ENCODE measurements at regions not wholly inside any gene's neighbourhood (a gene's known extent, or its start where the extent isn't known, plus 50 kb on each side); places are given as distances from the start of the nearest gene placed in this dataset.
"Not testable (repeated sequence)": the region's sequence is repeated elsewhere in the genome, so short reads cannot be mapped to it uniquely, and the experiment has no call there.

- ATAC-seq (no peak), DNase-seq (ENCODE audit: low spot score in 2 of 2) (no peak)
- no peak overlapping the region for H3K27ac Mint-ChIP-seq
- H3K36me3 Mint-ChIP-seq = no peaks in the 10 kb centered on the region
- H3K9me3 Mint-ChIP-seq = no peaks in the 10 kb centered on the region
- H3K4me3 Mint-ChIP-seq = no peak overlapping the region
- no peaks in the 10 kb centered on the region for H3K4me1 Mint-ChIP-seq
Measured at GRCh38 chr6:126880964-126881363, 237.5 kb upstream of the RSPO3 start.

- Mint-ChIP-seq H3K27ac (no peak overlapping the region), H3K4me1 (no peaks in the 10 kb centered on the region), H3K9me3 (no peaks in the 10 kb centered on the region), H3K36me3 (no peaks in the 10 kb centered on the region), H3K4me3 (no peak overlapping the region)
- ATAC-seq (no peak), DNase-seq (ENCODE audit: low spot score in 2 of 2) (no peak)
Measured at GRCh38 chr6:126886106-126886505, 232.4 kb upstream of the RSPO3 start.

- Mint-ChIP-seq H3K4me1 (no peaks in the 10 kb centered on the region), H3K4me3 (no peak overlapping the region), H3K27ac (no peak overlapping the region), H3K36me3 (no peaks in the 10 kb centered on the region), H3K9me3 (no peaks in the 10 kb centered on the region)
- no peak for DNase-seq (ENCODE audit: low spot score in 2 of 2)
- ATAC-seq = no peak
Measured at GRCh38 chr6:126888727-126889725, 229.4 kb upstream of the RSPO3 start.

- DNase-seq (ENCODE audit: low spot score in 2 of 2) = no peak
- no peak overlapping the region for H3K4me3 Mint-ChIP-seq
- no peaks in the 10 kb centered on the region for H3K4me1 Mint-ChIP-seq
Measured at GRCh38 chr6:126890055-126890454, 228.4 kb upstream of the RSPO3 start.

GRCh38 chr6:126891158-126891557 is 227.3 kb upstream of the RSPO3 start:
- Mint-ChIP-seq H3K4me3 (no peak overlapping the region), H3K27ac (no peak overlapping the region), H3K36me3 (no peaks in the 10 kb centered on the region), H3K9me3 (no peaks in the 10 kb centered on the region), H3K4me1 (no peaks in the 10 kb centered on the region)
- no peak for ATAC-seq
- DNase-seq (ENCODE audit: low spot score in 2 of 2) = no peak

More at GRCh38 chr6:126890055-126890454, 228.4 kb upstream of the RSPO3 start:
- no peak overlapping the region for H3K27ac Mint-ChIP-seq
- no peaks in the 10 kb centered on the region for H3K9me3 Mint-ChIP-seq
- no peak for ATAC-seq
- H3K36me3 Mint-ChIP-seq = no peaks in the 10 kb centered on the region

- DNase-seq (ENCODE audit: low spot score in 2 of 2); H3K4me3 Mint-ChIP-seq; H3K27ac Mint-ChIP-seq; H3K36me3 Mint-ChIP-seq; H3K9me3 Mint-ChIP-seq; H3K4me1 Mint-ChIP-seq: not testable (repeated sequence)
- ATAC-seq = peak; percentile 25
Measured at GRCh38 chr6:126892869-126893268, 225.6 kb upstream of the RSPO3 start.

GRCh38 chr6:126897758-126898157 is 220.7 kb upstream of the RSPO3 start:
- DNase-seq (ENCODE audit: low spot score in 2 of 2) = no peak
- no peak for ATAC-seq
- no peak overlapping the region for H3K27ac Mint-ChIP-seq
- no peaks in the 10 kb centered on the region for H3K4me1 Mint-ChIP-seq
- no peaks in the 10 kb centered on the region for H3K9me3 Mint-ChIP-seq
- H3K4me3 Mint-ChIP-seq = no peak overlapping the region
- no peaks in the 10 kb centered on the region for H3K36me3 Mint-ChIP-seq

GRCh38 chr6:126904176-126904575 is 214.3 kb upstream of the RSPO3 start:
- H3K27ac Mint-ChIP-seq = no peak overlapping the region
- no peak for DNase-seq (ENCODE audit: low spot score in 2 of 2)
- H3K4me3 Mint-ChIP-seq = no peak overlapping the region
- no peaks in the 10 kb centered on the region for H3K9me3 Mint-ChIP-seq
- H3K4me1 Mint-ChIP-seq = no peaks in the 10 kb centered on the region
- no peaks in the 10 kb centered on the region for H3K36me3 Mint-ChIP-seq
- ATAC-seq = no peak

GRCh38 chr6:126905917-126906316 is 212.6 kb upstream of the RSPO3 start:
- no peak overlapping the region for H3K4me3 Mint-ChIP-seq
- H3K27ac Mint-ChIP-seq = no peak overlapping the region
- no peaks in the 10 kb centered on the region for H3K4me1 Mint-ChIP-seq
- H3K9me3 Mint-ChIP-seq = no peaks in the 10 kb centered on the region
- ATAC-seq (no peak), DNase-seq (ENCODE audit: low spot score in 2 of 2) (no peak)
- no peaks in the 10 kb centered on the region for H3K36me3 Mint-ChIP-seq

GRCh38 chr6:126907312-126907711 is 211.2 kb upstream of the RSPO3 start:
- H3K4me1 Mint-ChIP-seq = no peaks in the 10 kb centered on the region
- ATAC-seq (no peak), DNase-seq (ENCODE audit: low spot score in 2 of 2) (no peak)
- H3K9me3 Mint-ChIP-seq = no peaks in the 10 kb centered on the region
- H3K4me3 Mint-ChIP-seq = no peak overlapping the region
- no peak overlapping the region for H3K27ac Mint-ChIP-seq
- no peaks in the 10 kb centered on the region for H3K36me3 Mint-ChIP-seq

GRCh38 chr6:126907996-126908395 is 210.5 kb upstream of the RSPO3 start:
- Mint-ChIP-seq H3K9me3 (no peaks in the 10 kb centered on the region), H3K27ac (no peak overlapping the region), H3K36me3 (no peaks in the 10 kb centered on the region), H3K4me3 (no peak overlapping the region), H3K4me1 (no peaks in the 10 kb centered on the region)
- ATAC-seq (no peak), DNase-seq (ENCODE audit: low spot score in 2 of 2) (no peak)

GRCh38 chr6:126909493-126909892 is 209.0 kb upstream of the RSPO3 start:
- DNase-seq (ENCODE audit: low spot score in 2 of 2) = no peak
- no peak overlapping the region for H3K4me3 Mint-ChIP-seq
- no peak overlapping the region for H3K27ac Mint-ChIP-seq
- H3K36me3 Mint-ChIP-seq = no peaks in the 10 kb centered on the region
- H3K4me1 Mint-ChIP-seq = no peaks in the 10 kb centered on the region
- no peaks in the 10 kb centered on the region for H3K9me3 Mint-ChIP-seq
- no peak for ATAC-seq

- Mint-ChIP-seq H3K4me3 (no peak overlapping the region), H3K27ac (no peak overlapping the region), H3K9me3 (no peaks in the 10 kb centered on the region), H3K36me3 (no peaks in the 10 kb centered on the region), H3K4me1 (no peaks in the 10 kb centered on the region)
- DNase-seq (ENCODE audit: low spot score in 2 of 2) (no peak), ATAC-seq (no peak)
Measured at GRCh38 chr6:126913651-126914050, 204.8 kb upstream of the RSPO3 start.

GRCh38 chr6:126914172-126914571 is 204.3 kb upstream of the RSPO3 start:
- Mint-ChIP-seq H3K4me3 (no peak overlapping the region), H3K27ac (no peak overlapping the region), H3K9me3 (no peaks in the 10 kb centered on the region), H3K4me1 (no peaks in the 10 kb centered on the region), H3K36me3 (no peaks in the 10 kb centered on the region)
- DNase-seq (ENCODE audit: low spot score in 2 of 2) = no peak
- ATAC-seq = no peak

- no peaks in the 10 kb centered on the region for H3K4me1 Mint-ChIP-seq
- DNase-seq (ENCODE audit: low spot score in 2 of 2) (no peak), ATAC-seq (no peak)
- H3K27ac Mint-ChIP-seq = no peak overlapping the region
- H3K4me3 Mint-ChIP-seq = no peak overlapping the region
- H3K36me3 Mint-ChIP-seq = no peaks in the 10 kb centered on the region
- H3K9me3 Mint-ChIP-seq = no peaks in the 10 kb centered on the region
Measured at GRCh38 chr6:126914801-126915200, 203.7 kb upstream of the RSPO3 start.

- H3K4me3 Mint-ChIP-seq = no peak overlapping the region
- DNase-seq (ENCODE audit: low spot score in 2 of 2) (no peak), ATAC-seq (no peak)
- peaks cover 5% of the 10 kb centered on the region for H3K9me3 Mint-ChIP-seq
- H3K27ac Mint-ChIP-seq = no peak overlapping the region
- H3K36me3 Mint-ChIP-seq = no peaks in the 10 kb centered on the region
- no peaks in the 10 kb centered on the region for H3K4me1 Mint-ChIP-seq
Measured at GRCh38 chr6:126919947-126920346, 198.5 kb upstream of the RSPO3 start.
